NCI-H526 (cell line): ENCODE measurements at regions not wholly inside any gene's neighbourhood (a gene's known extent, or its start where the extent isn't known, plus 50 kb on each side); places are given as distances from the start of the nearest gene placed in this dataset.
"Not testable (repeated sequence)": the region's sequence is repeated elsewhere in the genome, so short reads cannot be mapped to it uniquely, and the experiment has no call there.

ENCODE experiments used
- DNase-seq, 2 experiments: peaks; one replicate each; lab custom pipeline; 2025; lab: John Stamatoyannopoulos, UW

- not testable (repeated sequence) for DNase-seq
These were observed 126.6 kb downstream of the UNC93B1 start for GRCh38 chr11:67877316-67877715.

- DNase-seq, result peak; percentile 50 to 84
These were observed 130.7 kb downstream of the UNC93B1 start for GRCh38 chr11:67873223-67873622.

- not testable (repeated sequence) for DNase-seq
These were observed 132.7 kb downstream of the UNC93B1 start for GRCh38 chr11:67871168-67871567.

GRCh38 chr11:67862896-67863295 is 141.0 kb downstream of the UNC93B1 start:
- DNase-seq, result not testable (repeated sequence)

- DNase-seq, result peak in 1 of 2 experiments; percentile 41
These were observed 144.3 kb downstream of the UNC93B1 start for GRCh38 chr11:67859513-67860161.

GRCh38 chr11:67850747-67851146 is 153.2 kb downstream of the UNC93B1 start:
- not testable (repeated sequence) for DNase-seq

GRCh38 chr11:67849766-67850165 is 154.1 kb downstream of the UNC93B1 start:
- DNase-seq, result not testable (repeated sequence)

GRCh38 chr11:67847896-67848875 is 155.7 kb downstream of the UNC93B1 start:
- not testable (repeated sequence) for DNase-seq

- DNase-seq, result not testable (repeated sequence)
These were observed 157.6 kb downstream of the UNC93B1 start for GRCh38 chr11:67846303-67846702.

GRCh38 chr11:67845296-67845695 is 158.6 kb downstream of the UNC93B1 start:
- DNase-seq, result not testable (repeated sequence)

GRCh38 chr11:67840599-67840998 is 163.3 kb downstream of the UNC93B1 start:
- not testable (repeated sequence) for DNase-seq

- DNase-seq, result not testable (repeated sequence)
These were observed 155.7 kb upstream of the ALDH3B2 start for GRCh38 chr11:67830152-67830551.

- DNase-seq, result not testable (repeated sequence)
These were observed 152.5 kb upstream of the ALDH3B2 start for GRCh38 chr11:67826951-67827296.

GRCh38 chr11:67826028-67826950 is 151.9 kb upstream of the ALDH3B2 start:
- peak; percentile 23 to 57 for DNase-seq

GRCh38 chr11:67824861-67825260 is 150.4 kb upstream of the ALDH3B2 start:
- not testable (repeated sequence) for DNase-seq

GRCh38 chr11:67820081-67820480 is 145.7 kb upstream of the ALDH3B2 start:
- DNase-seq, result no peak

GRCh38 chr11:67817558-67817957 is 143.1 kb upstream of the ALDH3B2 start:
- not testable (repeated sequence) for DNase-seq

- not testable (repeated sequence) for DNase-seq
These were observed 134.9 kb upstream of the ALDH3B2 start for GRCh38 chr11:67809301-67809700.

- not testable (repeated sequence) for DNase-seq
These were observed 133.5 kb upstream of the ALDH3B2 start for GRCh38 chr11:67807896-67808295.

GRCh38 chr11:67806728-67807235 is 132.4 kb upstream of the ALDH3B2 start:
- not testable (repeated sequence) for DNase-seq

GRCh38 chr11:67806183-67806582 is 131.8 kb upstream of the ALDH3B2 start:
- not testable (repeated sequence) for DNase-seq
